GM10266 (cell line): ENCODE measurements at regions not wholly inside any gene's neighbourhood (a gene's known extent, or its start where the extent isn't known, plus 50 kb on each side); places are given as distances from the start of the nearest gene placed in this dataset.

Experiments used
- DNase-seq: peaks from one replicate; pipeline ENCODE4 v3.0.0; 2012; ENCODE audit errors: extremely low spot score
- TF ChIP-seq, protein P1 (sequence below): IDR thresholded peaks from 2 replicates; pipeline ENCODE4 v1.5.1; 2012; ENCODE audit warnings: mild to moderate bottlenecking, low read depth; ENCODE audit not compliant: control insufficient read depth, insufficient read depth; ENCODE audit errors: missing control alignments

DNA sequence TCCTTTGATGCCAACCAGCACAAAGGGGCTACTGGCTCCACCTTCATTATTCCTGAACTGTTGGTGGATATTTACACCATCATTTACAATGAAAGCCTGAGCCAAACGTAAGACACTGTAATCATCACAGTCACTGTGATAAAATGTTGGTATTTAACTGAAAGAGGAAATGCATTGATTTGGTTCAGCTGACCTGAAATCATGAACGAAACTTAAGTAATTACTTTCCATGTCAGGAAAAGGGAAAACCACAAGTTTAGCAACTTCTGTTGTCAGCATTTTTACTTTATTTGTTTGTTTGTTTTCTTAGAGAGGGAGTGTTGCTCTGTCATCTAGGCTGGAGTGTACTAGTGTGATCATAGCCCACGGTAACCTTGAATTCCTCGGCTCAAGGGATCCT is 247.8 kb upstream of the FAM47A start:
- DNase-seq = no peak
- TF ChIP-seq, protein P1, sequence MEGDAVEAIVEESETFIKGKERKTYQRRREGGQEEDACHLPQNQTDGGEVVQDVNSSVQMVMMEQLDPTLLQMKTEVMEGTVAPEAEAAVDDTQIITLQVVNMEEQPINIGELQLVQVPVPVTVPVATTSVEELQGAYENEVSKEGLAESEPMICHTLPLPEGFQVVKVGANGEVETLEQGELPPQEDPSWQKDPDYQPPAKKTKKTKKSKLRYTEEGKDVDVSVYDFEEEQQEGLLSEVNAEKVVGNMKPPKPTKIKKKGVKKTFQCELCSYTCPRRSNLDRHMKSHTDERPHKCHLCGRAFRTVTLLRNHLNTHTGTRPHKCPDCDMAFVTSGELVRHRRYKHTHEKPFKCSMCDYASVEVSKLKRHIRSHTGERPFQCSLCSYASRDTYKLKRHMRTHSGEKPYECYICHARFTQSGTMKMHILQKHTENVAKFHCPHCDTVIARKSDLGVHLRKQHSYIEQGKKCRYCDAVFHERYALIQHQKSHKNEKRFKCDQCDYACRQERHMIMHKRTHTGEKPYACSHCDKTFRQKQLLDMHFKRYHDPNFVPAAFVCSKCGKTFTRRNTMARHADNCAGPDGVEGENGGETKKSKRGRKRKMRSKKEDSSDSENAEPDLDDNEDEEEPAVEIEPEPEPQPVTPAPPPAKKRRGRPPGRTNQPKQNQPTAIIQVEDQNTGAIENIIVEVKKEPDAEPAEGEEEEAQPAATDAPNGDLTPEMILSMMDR = no peak

GRCh38 chrX:34377645-34378044 is 245.5 kb upstream of the FAM47A start:
- TF ChIP-seq, protein P1 = no peak
- no peak for DNase-seq

GRCh38 chrX:34371754-34372153 is 239.6 kb upstream of the FAM47A start:
- TF ChIP-seq, protein P1 = no peak
- no peak for DNase-seq

- no peak for DNase-seq
- TF ChIP-seq, protein P1 = no peak
Measured at GRCh38 chrX:34365471-34365870, 233.4 kb upstream of the FAM47A start.

DNA sequence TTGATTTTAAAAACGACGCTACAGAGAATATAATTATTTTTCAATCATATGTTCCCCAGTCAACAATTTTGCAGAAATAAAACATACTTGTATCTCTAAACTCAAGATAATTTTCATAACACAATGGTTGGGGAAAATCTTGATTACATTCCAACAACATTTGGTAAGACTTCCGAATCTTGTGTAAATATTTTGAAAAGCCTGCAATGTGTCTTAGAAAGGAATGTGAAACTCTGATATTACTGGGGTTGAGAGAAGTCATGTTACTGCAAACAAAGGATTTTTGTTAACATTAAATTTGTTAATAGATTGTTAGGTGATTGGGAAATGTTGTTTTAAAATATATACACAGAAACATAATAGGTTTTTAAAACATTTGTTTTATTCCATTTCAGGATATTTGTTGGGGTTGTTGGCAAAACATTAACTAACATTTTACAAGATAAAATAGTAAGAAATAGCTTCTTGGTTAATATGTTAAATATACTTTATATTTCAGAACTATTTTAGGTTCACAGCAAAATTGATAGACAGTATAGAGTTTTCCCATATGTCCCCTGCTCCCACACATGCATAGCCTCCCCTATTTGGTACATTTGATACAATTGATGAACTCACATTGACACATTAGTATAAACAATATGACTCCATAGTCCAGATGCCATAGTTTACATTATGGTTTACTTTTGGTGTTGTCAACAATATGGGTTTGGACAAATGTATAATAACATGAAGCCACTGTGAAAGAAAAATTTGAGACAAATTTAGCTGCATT is 218.6 kb upstream of the FAM47A start:
- no peak for DNase-seq
- TF ChIP-seq, protein P1 = no peak

- TF ChIP-seq, protein P1 = no peak
- DNase-seq = no peak
Measured at GRCh38 chrX:34343001-34343400, 210.9 kb upstream of the FAM47A start.

DNA sequence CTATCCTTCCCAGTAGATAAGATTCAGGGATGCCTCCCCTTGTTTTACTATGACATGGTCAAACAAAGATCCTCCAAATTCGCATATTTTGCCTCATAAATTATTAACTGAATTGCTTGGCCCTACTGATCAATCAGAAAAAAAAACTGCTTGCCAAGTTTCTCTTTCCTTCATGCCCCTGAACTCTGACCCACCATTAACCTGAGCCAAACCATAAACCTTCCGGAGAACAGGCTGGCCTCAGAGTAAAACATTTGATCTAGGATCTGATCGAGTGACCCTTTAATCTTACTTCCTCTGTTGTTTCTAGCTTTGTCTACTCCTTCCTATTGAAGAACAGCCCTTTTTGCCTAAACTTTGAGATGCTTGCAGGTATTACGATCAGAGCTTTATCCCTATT is 209.7 kb upstream of the FAM47A start:
- DNase-seq = no peak
- TF ChIP-seq, protein P1 = no peak
